Ishikawa (cell line): ENCODE measurements at regions not wholly inside any gene's neighbourhood (a gene's known extent, or its start where the extent isn't known, plus 50 kb on each side); places are given as distances from the start of the nearest gene placed in this dataset.

ENCODE experiments used
- CEBPB ChIP-seq: IDR thresholded peaks from 2 replicates; pipeline ENCODE4 v1.6.1; 2012
- CREB1 ChIP-seq: IDR thresholded peaks from 2 replicates; pipeline ENCODE4 v1.6.1; 2012; ENCODE audit warnings: low read depth
- EGR1 ChIP-seq: IDR thresholded peaks from 2 replicates; pipeline ENCODE4 v1.6.1; 2012
- EP300 ChIP-seq: IDR thresholded peaks from 2 replicates; pipeline ENCODE4 v1.6.1; 2012; ENCODE audit warnings: borderline replicate concordance
- NFIC ChIP-seq: IDR thresholded peaks from 2 replicates; pipeline ENCODE4 v1.6.1; 2012
- REST ChIP-seq: IDR thresholded peaks from 2 replicates; pipeline ENCODE4 v1.6.1; 2012; ENCODE audit warnings: low read depth, mild to moderate bottlenecking
- TEAD4 ChIP-seq: IDR thresholded peaks from 2 replicates; pipeline ENCODE4 v1.6.1; 2012
- YY1 ChIP-seq: IDR thresholded peaks from 2 replicates; pipeline ENCODE4 v1.6.1; 2012; ENCODE audit warnings: low read depth
- TF ChIP-seq, protein P1 (sequence below): IDR thresholded peaks from 2 replicates; pipeline ENCODE4 v1.6.1; 2012
- TF ChIP-seq, protein P2 (sequence below): IDR thresholded peaks from 2 replicates; pipeline ENCODE4 v1.6.1; 2012

DNA sequence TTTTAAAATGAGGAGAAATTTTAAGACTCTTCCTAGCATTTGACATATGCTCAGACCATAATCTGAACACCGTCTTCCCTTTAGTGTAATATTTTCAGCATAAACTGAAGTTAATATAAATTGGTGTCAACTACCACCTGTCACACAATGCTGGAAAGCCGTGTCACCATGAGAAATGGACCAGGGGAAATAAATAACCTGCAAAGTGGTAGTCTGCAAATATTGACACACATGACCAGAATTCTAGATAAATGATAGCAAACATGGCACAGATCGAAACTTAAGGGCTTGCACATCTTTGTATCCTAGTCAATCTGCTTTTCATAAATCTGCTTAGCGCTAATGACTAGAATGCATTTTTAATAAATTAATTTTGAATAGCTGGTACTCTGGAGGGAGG is 191.9 kb downstream of the CD83 start:
- TF ChIP-seq REST (no peak), EP300 (no peak), EGR1 (no peak), YY1 (no peak), TEAD4 (no peak), CEBPB (no peak), NFIC (no peak), CREB1 (no peak)
- TF ChIP-seq, protein P1, sequence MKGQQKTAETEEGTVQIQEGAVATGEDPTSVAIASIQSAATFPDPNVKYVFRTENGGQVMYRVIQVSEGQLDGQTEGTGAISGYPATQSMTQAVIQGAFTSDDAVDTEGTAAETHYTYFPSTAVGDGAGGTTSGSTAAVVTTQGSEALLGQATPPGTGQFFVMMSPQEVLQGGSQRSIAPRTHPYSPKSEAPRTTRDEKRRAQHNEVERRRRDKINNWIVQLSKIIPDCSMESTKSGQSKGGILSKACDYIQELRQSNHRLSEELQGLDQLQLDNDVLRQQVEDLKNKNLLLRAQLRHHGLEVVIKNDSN = no peak
- TF ChIP-seq, protein P2, sequence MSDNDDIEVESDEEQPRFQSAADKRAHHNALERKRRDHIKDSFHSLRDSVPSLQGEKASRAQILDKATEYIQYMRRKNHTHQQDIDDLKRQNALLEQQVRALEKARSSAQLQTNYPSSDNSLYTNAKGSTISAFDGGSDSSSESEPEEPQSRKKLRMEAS = no peak
